ENCODE measurements at regions not wholly inside any gene's neighbourhood (a gene's known extent, or its start where the extent isn't known, plus 50 kb on each side); places are given as distances from the start of the nearest gene placed in this dataset.

- no peak for TF ChIP-seq CTCF (IDR thresholded peaks at IDR 0.05 in 2 of 3, conservative IDR thresholded peaks at IDR 0.05 in 1 of 3; ENCODE audit: borderline replicate concordance in 1 of 3, insufficient read depth in 1 of 3, low read depth in 2 of 3, low read length in 2 of 3)
- TF ChIP-seq ATF3 (IDR thresholded peaks at IDR 0.05) = no peak
- no peak for TF ChIP-seq POLR2A (IDR thresholded peaks at IDR 0.05; ENCODE audit: borderline replicate concordance, extremely low read depth, insufficient read depth, insufficient read length)
- no peak for TF ChIP-seq EZH2 (IDR thresholded peaks at IDR 0.05)
Measured at GRCh38 chr6:1232578-1232977, 79.3 kb upstream of the FOXQ1 start.
